ENCODE measurements at regions not wholly inside any gene's neighbourhood (a gene's known extent, or its start where the extent isn't known, plus 50 kb on each side); places are given as distances from the start of the nearest gene placed in this dataset.
A peak's percentile ranks its signal among the peaks of the same experiment; 100 is the strongest.

DNA sequence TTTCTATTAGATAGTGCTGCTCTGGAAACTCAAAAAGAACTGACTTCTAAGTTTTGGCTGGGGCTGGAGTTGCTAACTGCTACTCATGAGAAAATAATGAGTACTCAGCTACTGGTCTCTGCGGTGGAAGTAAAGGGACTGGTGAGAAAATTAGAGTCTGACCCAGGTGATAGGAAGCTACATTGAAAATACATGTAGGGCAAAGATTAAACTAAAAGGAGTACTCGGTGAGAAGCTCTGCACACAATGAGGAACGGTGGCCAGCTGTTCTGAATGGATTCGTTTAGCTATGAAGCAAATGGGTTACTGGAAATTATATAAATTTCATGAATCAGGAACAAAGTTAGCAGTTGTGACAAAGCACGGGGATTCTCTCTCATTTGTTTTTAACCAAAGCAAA lies 512.9 kb upstream of the SGO1 start:
- WGBS (ENCODE audit: extremely low coverage, insufficient read length, low lambda C conversion rate) = no CpG with 5 or more reads among the region's 5 CpGs
- no peaks in the 10 kb centered on the region for H3K4me1 ChIP-seq (ENCODE audit: insufficient read depth, low read length)
- no peak overlapping the region for H2BK15ac ChIP-seq (ENCODE audit: low read depth, low read length)
- no peak overlapping the region for H3K27ac ChIP-seq (ENCODE audit: insufficient read length, low read depth, low read length)
- H4K8ac ChIP-seq (replicated peaks; ENCODE audit: insufficient read length, low read depth, low read length) = no peak overlapping the region
- no peak overlapping the region for H3K56ac ChIP-seq (ENCODE audit: insufficient read length, low read depth, low read length)
- 0 out of 4 replicates have a peak, but pooled peaks cover 0 to 3% of the 10 kb centered on the region in 2 experiments for H3K4me1 Mint-ChIP-seq
- no peak overlapping the region for H3K4me2 ChIP-seq (ENCODE audit: insufficient read depth, insufficient read length, low read length)
- H3K27me3 Mint-ChIP-seq (ENCODE audit: low read depth) = no peaks in the 10 kb centered on the region
- H4K91ac ChIP-seq (ENCODE audit: insufficient read length, low read depth, low read length) = no peak overlapping the region
- no peak overlapping the region for H3K4ac ChIP-seq (ENCODE audit: low read depth, low read length)
- H2AFZ ChIP-seq (ENCODE audit: low read length) = no peak overlapping the region
- no peak overlapping the region for H2BK20ac ChIP-seq (ENCODE audit: low read depth, low read length, poor library complexity, severe bottlenecking)
- no peaks in the 10 kb centered on the region for H4K20me1 ChIP-seq (ENCODE audit: control insufficient read depth, insufficient read depth, insufficient read length)
- no peaks in the 10 kb centered on the region for H3K27me3 ChIP-seq (ENCODE audit: insufficient read depth, low read length)
- H3K9ac ChIP-seq (ENCODE audit: extremely low read depth, insufficient read length, low read length) = no peak overlapping the region
- no peak overlapping the region for H2BK12ac ChIP-seq (ENCODE audit: insufficient read length, low read depth, low read length)
- no peak overlapping the region for H2AK5ac ChIP-seq (ENCODE audit: insufficient read length, low read length)
- no peaks in the 10 kb centered on the region for H3K36me3 Mint-ChIP-seq (ENCODE audit: insufficient read depth in 1 of 3, low read depth in 3 of 3)
- no peaks in the 10 kb centered on the region for H3K9me3 Mint-ChIP-seq
- TF ChIP-seq, protein P1, sequence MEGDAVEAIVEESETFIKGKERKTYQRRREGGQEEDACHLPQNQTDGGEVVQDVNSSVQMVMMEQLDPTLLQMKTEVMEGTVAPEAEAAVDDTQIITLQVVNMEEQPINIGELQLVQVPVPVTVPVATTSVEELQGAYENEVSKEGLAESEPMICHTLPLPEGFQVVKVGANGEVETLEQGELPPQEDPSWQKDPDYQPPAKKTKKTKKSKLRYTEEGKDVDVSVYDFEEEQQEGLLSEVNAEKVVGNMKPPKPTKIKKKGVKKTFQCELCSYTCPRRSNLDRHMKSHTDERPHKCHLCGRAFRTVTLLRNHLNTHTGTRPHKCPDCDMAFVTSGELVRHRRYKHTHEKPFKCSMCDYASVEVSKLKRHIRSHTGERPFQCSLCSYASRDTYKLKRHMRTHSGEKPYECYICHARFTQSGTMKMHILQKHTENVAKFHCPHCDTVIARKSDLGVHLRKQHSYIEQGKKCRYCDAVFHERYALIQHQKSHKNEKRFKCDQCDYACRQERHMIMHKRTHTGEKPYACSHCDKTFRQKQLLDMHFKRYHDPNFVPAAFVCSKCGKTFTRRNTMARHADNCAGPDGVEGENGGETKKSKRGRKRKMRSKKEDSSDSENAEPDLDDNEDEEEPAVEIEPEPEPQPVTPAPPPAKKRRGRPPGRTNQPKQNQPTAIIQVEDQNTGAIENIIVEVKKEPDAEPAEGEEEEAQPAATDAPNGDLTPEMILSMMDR (conservative IDR thresholded peaks at IDR 0.05) = no peak
- H3K4me3 Mint-ChIP-seq = no peak overlapping the region
- no peak overlapping the region for H2BK120ac ChIP-seq (ENCODE audit: low read depth, low read length, poor library complexity, severe bottlenecking)
- no peaks in the 10 kb centered on the region for H3K79me1 ChIP-seq (ENCODE audit: insufficient read depth, low read depth, low read length, poor library complexity, severe bottlenecking)
- no peak overlapping the region for H3K18ac ChIP-seq (ENCODE audit: insufficient read length, low read depth, low read length)
- no peaks in the 10 kb centered on the region for H3K9me3 ChIP-seq (ENCODE audit: control insufficient read depth, low read depth, low read length)
- no peaks in the 10 kb centered on the region for H3K23me2 ChIP-seq (ENCODE audit: insufficient read length, low read depth, low read length, poor library complexity, severe bottlenecking)
- H3K14ac ChIP-seq (ENCODE audit: insufficient read depth, low read length) = no peak overlapping the region
- no peak overlapping the region for H3T11ph ChIP-seq (ENCODE audit: low read length)
- H3K79me2 ChIP-seq (ENCODE audit: insufficient read depth, low read length) = no peaks in the 10 kb centered on the region
- no peak for DNase-seq
- no peak overlapping the region for H3K23ac ChIP-seq (ENCODE audit: insufficient read length, low read depth, low read length)
- H2BK5ac ChIP-seq (ENCODE audit: insufficient read length, low read length) = no peak overlapping the region
- H4K5ac ChIP-seq (ENCODE audit: insufficient read length, low read depth, low read length) = no peak overlapping the region
- H3K27ac Mint-ChIP-seq = peak overlapping the region in 1 of 3 experiments; percentile 47; a peak in 1 of 7 replicates

Measured in H9 (cell line).